NCI-H524 treated with DMSO at 0.1 percent for 48 hours (cell line): ENCODE measurements at regions not wholly inside any gene's neighbourhood (a gene's known extent, or its start where the extent isn't known, plus 50 kb on each side); places are given as distances from the start of the nearest gene placed in this dataset.

Experiments
- DNase-seq: peaks from one replicate; lab custom pipeline; 2025; lab: John Stamatoyannopoulos, UW

GRCh38 chrX:106510713-106511403 lies 100.9 kb upstream of the RADX start:
- no peak for DNase-seq
